ENCODE measurements at regions not wholly inside any gene's neighbourhood (a gene's known extent, or its start where the extent isn't known, plus 50 kb on each side); places are given as distances from the start of the nearest gene placed in this dataset.
"Not testable (repeated sequence)": the region's sequence is repeated elsewhere in the genome, so short reads cannot be mapped to it uniquely, and the experiment has no call there.

DNA sequence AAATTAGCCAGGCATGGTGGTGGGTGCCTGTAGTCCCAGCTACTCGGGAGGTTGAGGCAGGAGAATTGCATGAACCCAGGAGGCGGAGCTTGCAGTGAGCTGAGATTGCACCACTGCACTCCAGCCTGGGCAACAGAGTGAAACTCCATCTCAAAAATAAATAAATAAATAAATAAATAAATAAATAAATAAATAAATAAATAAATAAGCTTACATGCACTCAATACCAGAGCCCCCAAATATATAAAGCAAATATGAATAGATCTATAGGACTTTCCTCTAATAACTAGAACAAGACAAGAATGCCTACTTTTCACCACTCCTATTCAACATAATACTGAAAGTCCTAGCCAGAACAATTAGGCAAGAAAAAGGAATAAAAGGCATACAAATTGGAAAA lies 147.5 kb upstream of the SOX6 start:
- TF ChIP-seq, protein P1, sequence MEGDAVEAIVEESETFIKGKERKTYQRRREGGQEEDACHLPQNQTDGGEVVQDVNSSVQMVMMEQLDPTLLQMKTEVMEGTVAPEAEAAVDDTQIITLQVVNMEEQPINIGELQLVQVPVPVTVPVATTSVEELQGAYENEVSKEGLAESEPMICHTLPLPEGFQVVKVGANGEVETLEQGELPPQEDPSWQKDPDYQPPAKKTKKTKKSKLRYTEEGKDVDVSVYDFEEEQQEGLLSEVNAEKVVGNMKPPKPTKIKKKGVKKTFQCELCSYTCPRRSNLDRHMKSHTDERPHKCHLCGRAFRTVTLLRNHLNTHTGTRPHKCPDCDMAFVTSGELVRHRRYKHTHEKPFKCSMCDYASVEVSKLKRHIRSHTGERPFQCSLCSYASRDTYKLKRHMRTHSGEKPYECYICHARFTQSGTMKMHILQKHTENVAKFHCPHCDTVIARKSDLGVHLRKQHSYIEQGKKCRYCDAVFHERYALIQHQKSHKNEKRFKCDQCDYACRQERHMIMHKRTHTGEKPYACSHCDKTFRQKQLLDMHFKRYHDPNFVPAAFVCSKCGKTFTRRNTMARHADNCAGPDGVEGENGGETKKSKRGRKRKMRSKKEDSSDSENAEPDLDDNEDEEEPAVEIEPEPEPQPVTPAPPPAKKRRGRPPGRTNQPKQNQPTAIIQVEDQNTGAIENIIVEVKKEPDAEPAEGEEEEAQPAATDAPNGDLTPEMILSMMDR (conservative IDR thresholded peaks at IDR 0.05): not testable (repeated sequence)
- TF ChIP-seq ZFX (IDR thresholded peaks at IDR 0.05): not testable (repeated sequence)
